ELR (cell line): ENCODE measurements at regions not wholly inside any gene's neighbourhood (a gene's known extent, or its start where the extent isn't known, plus 50 kb on each side); places are given as distances from the start of the nearest gene placed in this dataset.
"Not testable (repeated sequence)": the region's sequence is repeated elsewhere in the genome, so short reads cannot be mapped to it uniquely, and the experiment has no call there.

Experiments used
- DNase-seq: peaks from one replicate; pipeline ENCODE4 v3.0.0-alpha.2; 2015; ENCODE audit warnings: low read depth

- DNase-seq: no peak
Measured at GRCh38 chr6:164694386-164694785, 615.0 kb downstream of the C6orf118 start.

DNA sequence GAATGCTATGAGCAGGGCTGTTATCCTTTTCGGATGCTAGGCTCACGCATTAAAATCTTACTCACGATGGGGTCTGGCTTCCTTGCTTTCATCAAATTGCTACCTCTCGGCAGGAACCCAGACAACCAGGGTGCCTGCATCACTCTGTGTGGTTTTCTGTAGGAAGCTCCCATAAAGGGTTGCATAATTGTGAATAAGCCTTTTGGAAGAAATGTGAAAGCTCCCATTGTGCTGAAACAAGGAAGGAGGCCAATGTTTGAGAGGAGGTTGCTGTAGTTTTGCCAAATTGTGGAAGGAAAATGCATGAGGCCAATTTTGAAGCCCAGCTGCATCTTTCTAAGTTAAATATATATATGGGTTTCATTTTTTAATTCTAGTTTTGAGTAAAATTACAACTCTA lies 615.5 kb downstream of the C6orf118 start:
- no peak for DNase-seq

DNA sequence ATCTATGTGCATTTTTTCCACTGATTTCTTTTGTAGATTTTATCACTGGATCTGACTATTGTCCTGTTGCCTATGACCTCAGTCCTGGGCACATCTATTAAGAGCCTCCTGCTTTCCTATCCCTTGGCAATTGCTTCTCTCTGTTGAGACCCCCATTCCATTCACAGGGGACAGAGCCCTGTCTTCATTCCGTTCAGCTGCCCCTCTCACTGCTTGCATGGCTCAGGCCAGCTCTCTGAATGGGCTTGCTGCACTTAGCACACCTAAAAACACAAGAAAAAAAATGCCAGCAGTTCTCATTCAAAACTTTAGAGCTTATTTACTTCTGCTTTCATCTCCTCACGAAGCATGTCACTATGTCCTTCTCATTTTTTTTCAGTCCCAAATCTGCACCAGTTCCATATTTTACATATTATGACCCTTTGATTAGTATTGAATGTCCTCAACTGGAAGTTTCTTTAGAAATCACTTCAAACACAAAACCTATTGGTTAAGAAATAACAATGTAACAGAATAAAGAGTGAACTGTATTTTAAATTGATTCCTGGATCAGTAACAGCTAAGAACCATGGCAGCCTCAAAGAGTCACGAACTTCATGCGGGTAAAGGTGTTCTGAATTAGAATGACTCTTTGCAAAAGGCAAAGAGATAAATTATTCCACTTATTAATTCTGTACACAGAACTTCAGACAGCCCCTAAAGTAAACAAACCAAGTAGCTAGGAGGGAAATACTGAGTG lies 616.5 kb downstream of the C6orf118 start:
- no peak for DNase-seq

GRCh38 chr6:164690702-164691500 lies 618.5 kb downstream of the C6orf118 start:
- DNase-seq: no peak

DNA sequence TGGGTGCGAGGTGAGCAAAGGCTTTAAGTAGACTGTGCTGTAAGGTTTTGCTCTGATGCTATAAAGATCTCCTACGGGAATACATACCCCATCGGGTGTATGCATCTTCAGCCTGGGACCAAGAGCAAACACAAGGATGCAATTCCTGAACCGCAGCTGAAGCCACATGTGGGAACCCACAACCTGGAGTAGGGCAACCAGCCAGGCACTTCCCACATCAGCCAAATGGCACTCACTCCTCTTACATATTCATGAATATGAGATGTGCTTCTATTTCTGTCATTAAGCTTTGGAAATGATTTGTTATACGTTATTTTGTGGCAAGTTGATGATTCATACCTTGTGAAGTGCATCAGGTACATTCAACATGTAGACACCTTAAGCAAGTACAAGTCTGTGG lies 619.2 kb downstream of the C6orf118 start:
- no peak for DNase-seq

- no peak for DNase-seq
Measured at GRCh38 chr6:164665328-164665727, 644.1 kb downstream of the C6orf118 start.

DNA sequence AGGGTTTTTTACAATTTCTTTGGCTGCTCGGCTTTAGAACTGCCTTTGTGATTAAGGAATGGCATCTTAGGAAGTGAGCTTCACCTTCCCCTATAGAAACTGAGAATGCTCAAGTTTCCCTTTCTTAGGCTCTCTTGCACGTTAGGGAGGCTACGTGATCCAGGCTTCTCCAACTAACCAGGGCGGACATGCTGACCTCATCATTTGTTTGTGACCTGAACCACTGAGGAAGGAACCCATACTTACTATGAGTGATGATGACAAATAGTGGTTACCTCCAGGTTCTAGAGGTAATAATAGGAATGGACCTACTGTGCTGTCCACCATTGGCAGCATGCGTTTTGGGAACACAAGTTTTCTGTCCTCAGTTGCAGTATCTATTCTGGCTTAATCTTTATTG lies 645.8 kb downstream of the C6orf118 start:
- no peak for DNase-seq

GRCh38 chr6:164661716-164662115 lies 647.7 kb downstream of the C6orf118 start:
- DNase-seq: no peak

DNA sequence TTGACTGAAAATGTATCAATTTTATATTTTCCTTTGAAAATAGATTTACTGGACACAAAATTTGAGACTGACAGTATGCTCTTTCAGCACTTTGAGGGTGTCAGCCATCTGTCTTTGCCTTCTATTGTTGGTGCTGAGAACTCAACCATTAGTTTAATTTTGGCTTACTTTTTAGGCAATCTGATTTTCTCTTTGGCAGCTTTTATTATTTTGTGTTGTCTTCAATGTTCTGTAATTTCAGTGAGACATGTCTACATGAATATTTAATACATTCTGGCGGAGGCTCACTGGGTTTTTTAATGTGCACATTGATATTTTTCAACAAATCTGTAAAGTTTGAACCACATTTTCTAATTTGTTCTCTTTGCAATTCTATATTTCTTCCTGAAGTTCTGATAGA lies 648.6 kb downstream of the C6orf118 start:
- no peak for DNase-seq

DNA sequence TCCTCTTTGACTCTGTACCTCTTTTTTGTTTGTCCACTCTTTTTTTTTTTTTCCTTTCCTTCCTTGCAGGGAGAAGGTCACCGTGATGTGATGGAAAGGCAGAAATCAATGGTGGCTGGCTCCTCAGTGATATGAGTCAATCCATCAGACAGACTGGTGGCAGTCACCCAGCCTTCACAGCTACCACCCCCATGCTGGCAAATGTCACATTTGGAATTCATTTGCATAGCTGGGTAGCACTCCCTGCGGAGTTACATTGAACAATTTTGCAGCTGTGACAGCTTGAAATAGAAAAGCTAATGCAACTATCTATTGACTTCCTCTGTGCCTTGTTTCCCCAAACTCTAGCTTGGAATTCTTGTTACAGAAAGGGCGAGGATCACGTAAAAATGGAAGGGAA lies 668.4 kb downstream of the C6orf118 start:
- DNase-seq: no peak

DNA sequence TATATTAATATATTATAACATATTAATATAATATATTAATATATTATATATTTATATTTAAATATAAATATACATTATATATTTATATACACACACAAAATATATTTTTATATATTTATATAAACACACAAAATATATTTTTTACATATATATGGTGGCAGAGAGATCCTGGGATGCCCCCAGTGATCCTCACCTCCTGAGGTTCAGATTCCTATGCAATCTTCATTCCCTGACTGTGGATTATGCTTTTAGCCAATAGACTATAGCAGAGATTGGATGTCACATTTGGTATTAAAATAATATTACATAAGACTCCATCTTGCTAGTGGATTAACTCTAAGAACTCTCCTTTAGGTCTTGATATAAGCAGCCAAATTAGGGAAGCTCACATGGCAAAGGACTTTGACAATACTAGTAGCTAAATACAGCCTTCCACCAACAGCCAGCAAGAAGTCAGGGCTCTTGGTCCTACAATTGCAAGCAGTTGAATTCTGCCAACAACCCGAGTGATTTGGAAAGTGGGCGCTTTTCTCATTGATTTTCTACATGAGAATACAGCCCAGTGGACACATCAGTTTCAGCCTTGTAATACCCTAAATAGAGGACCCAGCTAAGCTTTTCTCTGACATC lies 681.0 kb downstream of the C6orf118 start:
- no peak for DNase-seq

DNA sequence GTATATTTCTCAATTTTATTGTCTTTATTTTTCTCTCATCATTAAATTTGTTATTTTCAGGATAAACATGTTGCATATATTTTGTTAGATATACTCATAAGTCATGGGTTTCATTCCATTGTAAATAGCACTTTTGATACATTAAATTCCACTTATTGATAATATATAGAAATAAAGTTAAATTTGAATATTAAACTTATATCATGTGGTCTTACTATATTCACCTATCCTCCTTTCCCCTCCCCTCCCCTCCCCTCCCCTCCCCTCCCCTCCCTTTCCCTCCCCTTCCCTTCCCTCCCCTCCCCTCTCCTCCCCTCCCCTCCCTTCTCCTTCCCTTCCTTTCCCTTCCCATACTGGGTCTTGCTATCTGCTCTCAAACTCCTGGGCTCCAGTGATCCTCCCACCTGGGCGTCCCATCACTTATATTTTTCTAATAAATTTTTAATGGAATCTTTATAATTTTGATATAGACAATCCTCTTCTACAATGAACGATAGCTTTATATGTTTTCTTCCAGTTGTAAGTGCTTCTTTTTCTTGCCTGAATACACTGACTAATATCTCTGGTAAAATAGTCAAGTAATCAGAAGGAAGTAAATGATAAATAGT lies 692.4 kb downstream of the C6orf118 start:
- DNase-seq: no peak

GRCh38 chr6:164612751-164613150 lies 696.7 kb downstream of the C6orf118 start:
- no peak for DNase-seq

GRCh38 chr6:164610859-164611258 lies 698.5 kb downstream of the C6orf118 start:
- DNase-seq: not testable (repeated sequence)

DNA sequence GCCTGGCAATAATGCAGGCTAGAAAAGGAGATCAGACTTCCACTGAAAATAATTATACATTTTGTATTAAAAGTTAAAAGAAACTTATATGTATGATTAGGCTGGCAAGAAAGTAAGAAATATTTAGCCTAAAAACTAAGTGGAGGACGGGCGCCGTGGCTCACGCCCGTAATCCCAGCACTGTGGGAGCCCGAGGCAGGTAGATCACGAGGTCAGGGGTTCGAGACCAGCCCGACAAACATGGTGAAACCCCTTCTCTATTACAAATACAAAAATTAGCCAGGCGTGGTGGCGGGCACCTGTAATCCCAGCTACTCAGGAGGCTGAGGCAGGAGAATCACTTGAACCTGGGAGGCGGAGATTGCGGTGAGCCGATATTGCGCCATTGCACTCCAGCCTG lies 707.0 kb downstream of the C6orf118 start:
- not testable (repeated sequence) for DNase-seq

GRCh38 chr6:164581563-164581962 lies 727.8 kb downstream of the C6orf118 start:
- DNase-seq: no peak

- no peak for DNase-seq
Measured at GRCh38 chr6:164579035-164579434, 730.4 kb downstream of the C6orf118 start.

DNA sequence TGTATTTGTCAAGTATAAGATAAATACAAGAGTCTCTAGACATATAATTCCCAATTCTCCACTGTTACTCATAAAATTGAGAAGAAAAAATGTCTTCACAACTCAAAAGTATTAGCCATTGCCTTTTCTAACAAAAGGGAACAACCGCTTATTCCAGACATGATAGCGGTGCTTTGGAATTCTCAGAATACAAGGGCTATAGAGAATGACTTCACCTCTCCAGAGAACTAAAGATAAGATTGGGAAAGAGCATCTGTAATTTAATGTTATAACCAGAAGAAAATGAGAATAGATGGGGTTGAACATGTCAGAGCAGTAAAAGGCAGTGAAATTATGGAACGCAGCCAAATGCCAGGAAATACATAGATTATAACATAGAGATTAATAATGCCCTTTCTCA lies 730.8 kb downstream of the C6orf118 start:
- DNase-seq: no peak

GRCh38 chr6:164570801-164571200 lies 738.6 kb downstream of the C6orf118 start:
- DNase-seq: no peak

GRCh38 chr6:164569509-164569908 lies 739.9 kb downstream of the C6orf118 start:
- no peak for DNase-seq

DNA sequence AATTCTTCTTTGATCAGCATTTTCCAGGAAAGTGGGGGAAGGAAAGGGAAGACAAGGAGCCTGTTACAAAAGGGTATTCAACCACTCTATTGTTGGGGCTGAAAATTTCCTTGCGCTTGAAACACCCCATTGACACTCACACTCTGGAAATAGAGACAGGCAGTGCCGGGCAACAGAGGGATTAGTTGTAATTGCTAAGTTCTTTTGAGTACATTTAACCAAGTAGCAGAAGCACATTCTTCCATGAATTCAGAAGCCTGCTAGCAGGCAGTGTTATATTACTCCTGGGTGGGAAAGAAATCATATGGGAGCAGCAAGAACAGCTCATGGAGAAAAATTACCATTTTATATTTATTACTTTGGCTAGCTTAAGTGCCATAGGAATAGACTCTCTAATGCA lies 745.5 kb downstream of the C6orf118 start:
- DNase-seq: no peak

DNA sequence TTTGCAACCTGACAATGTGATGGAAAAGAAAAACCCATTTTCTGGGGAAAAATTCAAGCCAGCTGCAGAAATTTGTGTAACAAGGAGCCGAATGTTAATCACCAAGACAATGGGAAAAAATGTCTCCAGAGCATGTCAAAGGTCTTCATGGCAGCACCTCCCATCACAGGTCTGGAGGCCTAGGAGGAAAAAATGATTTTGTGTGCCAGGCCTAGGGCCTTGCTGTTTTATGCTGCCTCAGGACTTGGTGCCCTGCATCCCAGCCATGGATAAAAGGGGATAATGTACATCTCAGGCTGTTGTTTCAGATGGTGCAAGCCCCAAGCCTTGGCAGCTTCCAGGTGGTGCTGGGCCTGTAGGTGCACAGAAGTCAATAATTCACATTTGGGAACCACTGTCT lies 747.7 kb downstream of the C6orf118 start:
- DNase-seq: no peak
